Neutrophil (primary cell): ENCODE measurements at regions not wholly inside any gene's neighbourhood (a gene's known extent, or its start where the extent isn't known, plus 50 kb on each side); places are given as distances from the start of the nearest gene placed in this dataset.
"Not testable (repeated sequence)": the region's sequence is repeated elsewhere in the genome, so short reads cannot be mapped to it uniquely, and the experiment has no call there.

ENCODE experiments used
- H3K27ac ChIP-seq: fragments of 200-600 bp; sonication (generic); 2 replicates; pipeline ENCODE4 v1.5.1; 2016; ENCODE audit warnings: mild to moderate bottlenecking, moderate library complexity
- H3K27me3 ChIP-seq: fragments of 200-600 bp; sonication (generic); 2 replicates; pipeline ENCODE4 v1.6.0; 2016; ENCODE audit warnings: mild to moderate bottlenecking
- H3K36me3 ChIP-seq: fragments of 200-600 bp; sonication (generic); 2 replicates; pipeline ENCODE4 v1.5.1; 2017
- H3K4me1 ChIP-seq, 2 experiments: fragments of 200-600 bp in 1 of 2; sonication (generic) in 1 of 2; 1 replicate in 1 of 2; 2 replicates in 1 of 2; pipeline versions ENCODE4 v1.5.1 to v1.6.1; 2013 to 2016; ENCODE audit warnings: low read depth in 1 of 2, low read length in 1 of 2, mild to moderate bottlenecking in 1 of 2, moderate library complexity in 1 of 2; ENCODE audit not compliant: control insufficient read depth in 1 of 2, insufficient read depth in 1 of 2
- H3K4me3 ChIP-seq, 2 experiments: fragments of 200-600 bp in 1 of 2; sonication (generic) in 1 of 2; 1 replicate in 1 of 2; 2 replicates in 1 of 2; pipeline ENCODE4 v1.5.1; 2013 to 2016; ENCODE audit warnings: low read depth in 1 of 2, low read length in 1 of 2, mild to moderate bottlenecking in 1 of 2, moderate library complexity in 1 of 2
- H3K9me3 ChIP-seq: fragments of 200-600 bp; sonication (generic); 2 replicates; pipeline ENCODE4 v1.5.1; 2016
- CTCF ChIP-seq: fragments of 200-600 bp; sonication (generic); IDR thresholded peaks from 2 replicates; pipeline ENCODE4 v1.5.1; 2016; ENCODE audit warnings: antibody characterized with exemption

DNA sequence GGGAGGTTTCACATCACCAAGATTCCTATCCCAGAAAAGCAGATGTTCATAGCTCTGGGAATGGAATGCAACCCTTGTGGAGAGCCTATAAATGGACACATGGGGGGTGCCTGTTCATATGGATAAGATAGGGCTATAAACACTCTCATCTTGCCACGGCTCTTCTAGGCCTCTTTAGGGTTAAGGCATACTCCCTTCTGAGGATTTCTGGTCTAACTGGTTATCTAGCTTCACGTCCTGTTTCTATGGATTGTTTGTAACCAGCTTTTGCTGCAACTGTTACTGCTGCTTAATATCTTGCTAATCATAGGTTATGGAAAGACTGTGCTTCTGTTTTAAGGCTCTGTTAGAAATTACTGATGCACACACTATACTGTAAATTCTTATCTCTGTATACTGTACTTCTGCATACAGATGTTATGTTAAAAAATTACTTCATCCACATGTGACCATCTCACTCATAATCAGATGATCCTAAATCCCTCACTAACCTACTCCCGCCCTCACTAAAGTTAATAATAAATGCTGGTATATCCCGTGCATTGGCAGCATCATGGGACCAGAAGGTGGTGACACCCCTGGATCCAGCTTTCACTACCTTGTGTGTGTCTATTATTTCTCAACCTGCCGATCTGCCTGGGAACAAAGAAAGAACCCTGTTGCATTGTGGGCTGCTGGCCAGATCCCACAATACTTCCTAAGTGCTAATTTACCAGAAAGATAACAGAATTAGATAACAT is 68.7 kb downstream of the PRKAB2 start:
- not testable (repeated sequence) for H3K27ac ChIP-seq, H3K9me3 ChIP-seq, H3K27me3 ChIP-seq, H3K36me3 ChIP-seq, H3K4me1 ChIP-seq, H3K4me3 ChIP-seq

DNA sequence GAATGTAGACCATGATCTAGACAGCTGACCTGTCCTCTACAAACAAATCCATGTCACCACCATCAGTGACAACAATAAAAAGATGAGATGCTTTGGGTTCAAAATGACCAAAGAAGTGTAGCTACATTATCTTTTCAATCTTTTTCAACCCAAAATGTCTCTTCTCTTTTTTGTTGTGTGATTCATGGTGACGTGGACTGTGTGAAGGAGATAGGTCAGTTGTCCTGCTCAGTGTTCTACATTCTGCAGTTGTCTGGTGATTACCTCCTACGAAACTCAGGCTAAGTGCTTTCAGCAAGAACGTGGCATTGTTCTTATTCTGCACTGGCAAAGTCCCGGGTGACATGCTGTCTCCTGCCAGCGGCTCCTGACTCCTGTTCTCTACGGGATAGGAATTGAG is 73.1 kb downstream of the PRKAB2 start:
- no peak for TF ChIP-seq CTCF

GRCh38 chr1:147098338-147098973 is 73.8 kb downstream of the PRKAB2 start:
- H3K4me3 ChIP-seq, H3K27ac ChIP-seq, H3K27me3 ChIP-seq, H3K36me3 ChIP-seq, H3K9me3 ChIP-seq, H3K4me1 ChIP-seq: not testable (repeated sequence)

More for the DNA sequence above, 73.1 kb downstream of the PRKAB2 start:
- no peaks in the 10 kb centered on the region for H3K9me3 ChIP-seq
- no peak overlapping the region for H3K27ac ChIP-seq
- no peaks in the 10 kb centered on the region for H3K27me3 ChIP-seq
- H3K36me3 ChIP-seq = no peaks in the 10 kb centered on the region
- no peaks in the 10 kb centered on the region for H3K4me1 ChIP-seq
- H3K4me3 ChIP-seq = no peak overlapping the region

DNA sequence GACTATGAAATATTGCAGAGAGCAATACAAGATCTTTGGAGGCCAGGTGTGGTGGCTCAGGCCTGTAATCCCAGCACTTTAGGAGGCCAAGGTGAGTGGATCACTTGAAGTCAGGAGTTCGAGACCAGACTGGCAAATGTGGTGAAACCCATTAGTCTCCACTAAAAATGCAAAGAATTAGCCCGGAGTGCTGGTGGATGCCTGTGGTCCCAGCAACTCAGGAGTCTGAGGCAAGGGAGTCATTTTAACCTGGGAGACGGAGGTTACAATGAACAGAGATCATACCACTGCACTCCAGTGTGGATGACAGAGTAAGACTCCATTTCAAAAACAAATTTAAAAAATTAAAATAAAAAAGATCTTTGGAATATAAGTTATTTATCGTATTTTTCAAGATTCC is 76.6 kb downstream of the PRKAB2 start:
- no peaks in the 10 kb centered on the region for H3K27me3 ChIP-seq
- H3K36me3 ChIP-seq = no peaks in the 10 kb centered on the region
- H3K9me3 ChIP-seq = no peaks in the 10 kb centered on the region
- no peak overlapping the region for H3K27ac ChIP-seq
- no peak overlapping the region for H3K4me3 ChIP-seq
- no peak for TF ChIP-seq CTCF
- H3K4me1 ChIP-seq = no peaks in the 10 kb centered on the region

DNA sequence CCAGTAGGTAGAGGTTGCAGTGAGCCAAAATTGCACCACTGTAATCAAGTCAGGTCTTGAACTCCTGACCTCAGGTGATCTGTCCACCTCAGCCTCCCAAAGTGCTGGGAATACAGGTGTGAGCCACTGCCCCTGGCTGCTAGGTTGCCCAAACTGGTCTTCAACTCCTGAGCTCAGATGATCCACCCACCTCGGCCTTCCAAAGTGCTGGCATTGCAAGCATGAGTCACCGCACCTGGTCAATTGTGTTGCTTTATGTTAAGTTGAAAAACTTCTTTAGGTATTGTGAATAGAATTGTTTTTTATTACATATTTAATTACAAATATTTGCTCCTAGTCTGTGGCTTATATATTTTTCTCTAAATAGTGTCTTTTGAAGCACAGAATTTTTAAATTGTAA is 80.5 kb downstream of the PRKAB2 start:
- Histone ChIP-seq H3K4me3 (no peak overlapping the region), H3K4me1 (no peaks in the 10 kb centered on the region), H3K27me3 (peaks cover 29% of the 10 kb centered on the region), H3K9me3 (no peaks in the 10 kb centered on the region), H3K27ac (no peak overlapping the region), H3K36me3 (no peaks in the 10 kb centered on the region)
- TF ChIP-seq CTCF = no peak

GRCh38 chr1:147089457-147089856 is 82.8 kb downstream of the PRKAB2 start:
- no peak overlapping the region for H3K27ac ChIP-seq
- TF ChIP-seq CTCF = no peak
- H3K9me3 ChIP-seq = no peaks in the 10 kb centered on the region
- H3K27me3 ChIP-seq = peaks cover 52% of the 10 kb centered on the region
- no peaks in the 10 kb centered on the region for H3K36me3 ChIP-seq
- H3K4me1 ChIP-seq = peaks cover 6 to 7% of the 10 kb centered on the region in 2 experiments
- no peak overlapping the region for H3K4me3 ChIP-seq
